ENCODE measurements at regions not wholly inside any gene's neighbourhood (a gene's known extent, or its start where the extent isn't known, plus 50 kb on each side); places are given as distances from the start of the nearest gene placed in this dataset.

GRCh38 chr5:84635235-84636055 is 250.8 kb upstream of the EDIL3 start:
- DNase-seq (ENCODE audit: low spot score) = no peak
- 90% methylated on average over 22 of the region's 22 CpGs for WGBS
- TF ChIP-seq, protein P1, sequence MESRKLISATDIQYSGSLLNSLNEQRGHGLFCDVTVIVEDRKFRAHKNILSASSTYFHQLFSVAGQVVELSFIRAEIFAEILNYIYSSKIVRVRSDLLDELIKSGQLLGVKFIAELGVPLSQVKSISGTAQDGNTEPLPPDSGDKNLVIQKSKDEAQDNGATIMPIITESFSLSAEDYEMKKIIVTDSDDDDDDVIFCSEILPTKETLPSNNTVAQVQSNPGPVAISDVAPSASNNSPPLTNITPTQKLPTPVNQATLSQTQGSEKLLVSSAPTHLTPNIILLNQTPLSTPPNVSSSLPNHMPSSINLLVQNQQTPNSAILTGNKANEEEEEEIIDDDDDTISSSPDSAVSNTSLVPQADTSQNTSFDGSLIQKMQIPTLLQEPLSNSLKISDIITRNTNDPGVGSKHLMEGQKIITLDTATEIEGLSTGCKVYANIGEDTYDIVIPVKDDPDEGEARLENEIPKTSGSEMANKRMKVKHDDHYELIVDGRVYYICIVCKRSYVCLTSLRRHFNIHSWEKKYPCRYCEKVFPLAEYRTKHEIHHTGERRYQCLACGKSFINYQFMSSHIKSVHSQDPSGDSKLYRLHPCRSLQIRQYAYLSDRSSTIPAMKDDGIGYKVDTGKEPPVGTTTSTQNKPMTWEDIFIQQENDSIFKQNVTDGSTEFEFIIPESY (IDR thresholded peaks at IDR 0.05) = no peak
- no peak for TF ChIP-seq EGR1 (IDR thresholded peaks at IDR 0.05; ENCODE audit: low read depth in 2 of 2)
- Histone ChIP-seq H3K27me3 (ENCODE audit: control insufficient read depth in 4 of 4, insufficient read depth in 4 of 4, low read length in 3 of 4) (no peaks in the 10 kb centered on the region), H3K9ac (ENCODE audit: low read depth in 1 of 2, low read length in 2 of 2) (no peak overlapping the region), H3K4me1 (ENCODE audit: control insufficient read depth in 4 of 4, insufficient read depth in 4 of 4, low read length in 3 of 4) (no peaks in the 10 kb centered on the region), H3K36me3 (ENCODE audit: control insufficient read depth in 4 of 4, insufficient read depth in 3 of 4, low read depth in 1 of 4, low read length in 3 of 4) (no peaks in the 10 kb centered on the region), H3K4me3 (ENCODE audit: low read depth in 1 of 3, low read length in 3 of 3) (no peak overlapping the region), H3K9me3 (ENCODE audit: control insufficient read depth in 4 of 4, low read length in 3 of 4) (peaks cover 0 to 2% (median 0%) of the 10 kb centered on the region in 4 donors), H3K27ac (ENCODE audit: low read depth in 1 of 2, low read length in 2 of 2) (no peak overlapping the region)

DNA sequence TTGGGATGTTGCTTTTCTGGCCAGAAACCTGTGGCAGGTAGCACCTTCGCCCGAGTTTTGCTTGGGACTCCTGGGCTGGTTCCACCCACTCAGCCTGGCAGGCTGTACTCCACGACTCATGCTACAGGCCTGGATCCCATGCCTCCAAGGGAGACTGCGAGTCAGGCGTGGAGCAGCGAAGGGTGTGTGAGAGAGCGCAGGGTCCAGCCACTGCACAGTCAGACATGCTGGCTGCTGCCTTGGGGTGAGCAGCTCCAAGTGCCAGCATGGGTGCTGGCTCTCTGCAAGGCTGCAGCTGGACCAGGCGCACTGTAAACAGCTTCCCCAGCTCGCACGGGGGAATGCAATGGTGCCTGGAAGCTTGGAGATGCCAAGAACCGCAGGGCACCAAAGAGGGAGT is 249.6 kb upstream of the EDIL3 start:
- 86% methylated on average over 11 of the region's 11 CpGs for WGBS
- no peaks in the 10 kb centered on the region for H3K27me3 ChIP-seq (ENCODE audit: control insufficient read depth in 4 of 4, insufficient read depth in 4 of 4, low read length in 3 of 4)
- no peak overlapping the region for H3K27ac ChIP-seq (ENCODE audit: low read depth in 1 of 2, low read length in 2 of 2)
- no peak for DNase-seq (ENCODE audit: low spot score)
- H3K36me3 ChIP-seq (ENCODE audit: control insufficient read depth in 4 of 4, insufficient read depth in 3 of 4, low read depth in 1 of 4, low read length in 3 of 4) = no peaks in the 10 kb centered on the region
- peaks cover 0 to 2% (median 0%) of the 10 kb centered on the region in 4 donors for H3K9me3 ChIP-seq (ENCODE audit: control insufficient read depth in 4 of 4, low read length in 3 of 4)
- no peak overlapping the region for H3K4me3 ChIP-seq (ENCODE audit: low read depth in 1 of 3, low read length in 3 of 3)
- TF ChIP-seq RXRA (IDR thresholded peaks at IDR 0.05) (no peak), FOXA1 (IDR thresholded peaks at IDR 0.05) (no peak), CTCF (IDR thresholded peaks at IDR 0.05; ENCODE audit: low read depth, low read length, missing input control) (no peak), HNF4A (conservative IDR thresholded peaks at IDR 0.05) (no peak), NR2F2 (IDR thresholded peaks at IDR 0.05) (no peak), TAF1 (conservative IDR thresholded peaks at IDR 0.05) (no peak), RAD21 (IDR thresholded peaks at IDR 0.05) (no peak), YY1 (IDR thresholded peaks at IDR 0.05) (no peak), GABPA (IDR thresholded peaks at IDR 0.05 in 1 of 2, conservative IDR thresholded peaks at IDR 0.05 in 1 of 2) (no peak), SP1 (IDR thresholded peaks at IDR 0.05) (no peak)
- TF ChIP-seq, protein P2, sequence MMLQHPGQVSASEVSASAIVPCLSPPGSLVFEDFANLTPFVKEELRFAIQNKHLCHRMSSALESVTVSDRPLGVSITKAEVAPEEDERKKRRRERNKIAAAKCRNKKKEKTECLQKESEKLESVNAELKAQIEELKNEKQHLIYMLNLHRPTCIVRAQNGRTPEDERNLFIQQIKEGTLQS (IDR thresholded peaks at IDR 0.05) = no peak
- TF ChIP-seq, protein P1 (IDR thresholded peaks at IDR 0.05) = no peak
- TF ChIP-seq, protein P3, sequence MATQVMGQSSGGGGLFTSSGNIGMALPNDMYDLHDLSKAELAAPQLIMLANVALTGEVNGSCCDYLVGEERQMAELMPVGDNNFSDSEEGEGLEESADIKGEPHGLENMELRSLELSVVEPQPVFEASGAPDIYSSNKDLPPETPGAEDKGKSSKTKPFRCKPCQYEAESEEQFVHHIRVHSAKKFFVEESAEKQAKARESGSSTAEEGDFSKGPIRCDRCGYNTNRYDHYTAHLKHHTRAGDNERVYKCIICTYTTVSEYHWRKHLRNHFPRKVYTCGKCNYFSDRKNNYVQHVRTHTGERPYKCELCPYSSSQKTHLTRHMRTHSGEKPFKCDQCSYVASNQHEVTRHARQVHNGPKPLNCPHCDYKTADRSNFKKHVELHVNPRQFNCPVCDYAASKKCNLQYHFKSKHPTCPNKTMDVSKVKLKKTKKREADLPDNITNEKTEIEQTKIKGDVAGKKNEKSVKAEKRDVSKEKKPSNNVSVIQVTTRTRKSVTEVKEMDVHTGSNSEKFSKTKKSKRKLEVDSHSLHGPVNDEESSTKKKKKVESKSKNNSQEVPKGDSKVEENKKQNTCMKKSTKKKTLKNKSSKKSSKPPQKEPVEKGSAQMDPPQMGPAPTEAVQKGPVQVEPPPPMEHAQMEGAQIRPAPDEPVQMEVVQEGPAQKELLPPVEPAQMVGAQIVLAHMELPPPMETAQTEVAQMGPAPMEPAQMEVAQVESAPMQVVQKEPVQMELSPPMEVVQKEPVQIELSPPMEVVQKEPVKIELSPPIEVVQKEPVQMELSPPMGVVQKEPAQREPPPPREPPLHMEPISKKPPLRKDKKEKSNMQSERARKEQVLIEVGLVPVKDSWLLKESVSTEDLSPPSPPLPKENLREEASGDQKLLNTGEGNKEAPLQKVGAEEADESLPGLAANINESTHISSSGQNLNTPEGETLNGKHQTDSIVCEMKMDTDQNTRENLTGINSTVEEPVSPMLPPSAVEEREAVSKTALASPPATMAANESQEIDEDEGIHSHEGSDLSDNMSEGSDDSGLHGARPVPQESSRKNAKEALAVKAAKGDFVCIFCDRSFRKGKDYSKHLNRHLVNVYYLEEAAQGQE (IDR thresholded peaks at IDR 0.05) = no peak
- no peak overlapping the region for H3K9ac ChIP-seq (ENCODE audit: low read depth in 1 of 2, low read length in 2 of 2)
- H3K4me1 ChIP-seq (ENCODE audit: control insufficient read depth in 4 of 4, insufficient read depth in 4 of 4, low read length in 3 of 4) = no peaks in the 10 kb centered on the region

Data from liver (tissue), 8 donors.